ENCODE measurements at regions not wholly inside any gene's neighbourhood (a gene's known extent, or its start where the extent isn't known, plus 50 kb on each side); places are given as distances from the start of the nearest gene placed in this dataset.

DNA sequence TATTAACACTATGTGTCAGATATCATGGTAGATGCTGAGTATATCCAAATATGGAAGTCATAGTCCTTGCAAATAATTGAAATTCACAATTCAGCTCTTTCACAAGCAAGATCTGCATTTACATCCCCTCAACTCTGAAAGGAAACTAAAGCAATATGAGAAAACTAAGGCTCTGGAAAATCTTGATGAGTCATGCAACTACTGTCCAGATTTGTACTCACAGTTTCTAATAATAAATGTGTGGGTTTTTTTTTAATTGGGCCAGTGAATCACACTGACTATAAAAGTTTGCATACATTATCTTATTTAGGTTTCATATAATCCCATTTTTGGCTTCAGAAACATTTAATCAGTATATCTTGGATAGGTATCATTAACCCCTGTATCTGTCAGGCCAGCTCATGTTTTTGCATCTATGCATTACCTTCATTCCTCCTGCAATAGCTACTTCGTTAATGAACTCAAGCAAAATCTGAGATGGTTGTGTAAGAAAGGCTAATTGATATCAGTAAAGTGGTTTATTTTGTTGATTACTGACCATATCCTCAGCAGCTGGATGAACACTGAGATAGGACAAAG is 58.7 kb upstream of the PRR16 start:
- TF ChIP-seq, protein P1, sequence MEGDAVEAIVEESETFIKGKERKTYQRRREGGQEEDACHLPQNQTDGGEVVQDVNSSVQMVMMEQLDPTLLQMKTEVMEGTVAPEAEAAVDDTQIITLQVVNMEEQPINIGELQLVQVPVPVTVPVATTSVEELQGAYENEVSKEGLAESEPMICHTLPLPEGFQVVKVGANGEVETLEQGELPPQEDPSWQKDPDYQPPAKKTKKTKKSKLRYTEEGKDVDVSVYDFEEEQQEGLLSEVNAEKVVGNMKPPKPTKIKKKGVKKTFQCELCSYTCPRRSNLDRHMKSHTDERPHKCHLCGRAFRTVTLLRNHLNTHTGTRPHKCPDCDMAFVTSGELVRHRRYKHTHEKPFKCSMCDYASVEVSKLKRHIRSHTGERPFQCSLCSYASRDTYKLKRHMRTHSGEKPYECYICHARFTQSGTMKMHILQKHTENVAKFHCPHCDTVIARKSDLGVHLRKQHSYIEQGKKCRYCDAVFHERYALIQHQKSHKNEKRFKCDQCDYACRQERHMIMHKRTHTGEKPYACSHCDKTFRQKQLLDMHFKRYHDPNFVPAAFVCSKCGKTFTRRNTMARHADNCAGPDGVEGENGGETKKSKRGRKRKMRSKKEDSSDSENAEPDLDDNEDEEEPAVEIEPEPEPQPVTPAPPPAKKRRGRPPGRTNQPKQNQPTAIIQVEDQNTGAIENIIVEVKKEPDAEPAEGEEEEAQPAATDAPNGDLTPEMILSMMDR (conservative IDR thresholded peaks at IDR 0.05 in 1 of 2, IDR thresholded peaks at IDR 0.05 in 1 of 2; ENCODE audit: low read depth in 1 of 2, low read length in 2 of 2): no peak
- no peak for TF ChIP-seq EZH2 (IDR thresholded peaks at IDR 0.05; ENCODE audit: low read length, missing control alignments)
